ENCODE measurements at regions not wholly inside any gene's neighbourhood (a gene's known extent, or its start where the extent isn't known, plus 50 kb on each side); places are given as distances from the start of the nearest gene placed in this dataset.

GRCh38 chr14:62162998-62163589 is 400.9 kb downstream of the SNAPC1 start:
- no peak for DNase-seq

DNA sequence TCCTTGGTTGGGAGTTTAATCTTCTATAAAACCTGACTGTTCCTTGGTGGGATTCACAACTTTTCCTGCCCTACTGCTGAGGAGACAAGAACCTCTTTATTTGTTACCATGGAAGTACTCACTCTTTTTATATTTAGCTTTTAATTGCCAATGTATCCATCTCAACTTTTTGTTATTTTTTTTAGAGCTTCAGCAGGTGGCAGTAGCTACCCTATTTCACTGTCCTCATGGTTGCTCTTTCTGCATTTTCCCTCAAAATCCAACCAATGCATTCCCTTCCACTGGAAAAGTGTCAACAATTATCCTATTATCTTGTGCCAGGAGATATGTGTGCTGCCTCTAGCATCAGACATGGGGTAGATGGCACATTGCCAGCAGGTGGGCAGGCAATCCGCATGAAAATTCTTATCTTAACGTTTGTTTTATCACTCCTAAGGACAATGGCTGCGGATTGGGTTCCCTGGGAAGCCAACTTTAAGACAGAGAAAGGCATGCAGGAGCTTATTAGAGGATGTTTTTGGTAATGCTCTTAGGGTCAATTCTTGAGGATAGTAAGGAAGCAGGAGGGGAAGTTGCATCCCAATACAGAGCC is 406.4 kb downstream of the SNAPC1 start:
- DNase-seq = no peak

DNA sequence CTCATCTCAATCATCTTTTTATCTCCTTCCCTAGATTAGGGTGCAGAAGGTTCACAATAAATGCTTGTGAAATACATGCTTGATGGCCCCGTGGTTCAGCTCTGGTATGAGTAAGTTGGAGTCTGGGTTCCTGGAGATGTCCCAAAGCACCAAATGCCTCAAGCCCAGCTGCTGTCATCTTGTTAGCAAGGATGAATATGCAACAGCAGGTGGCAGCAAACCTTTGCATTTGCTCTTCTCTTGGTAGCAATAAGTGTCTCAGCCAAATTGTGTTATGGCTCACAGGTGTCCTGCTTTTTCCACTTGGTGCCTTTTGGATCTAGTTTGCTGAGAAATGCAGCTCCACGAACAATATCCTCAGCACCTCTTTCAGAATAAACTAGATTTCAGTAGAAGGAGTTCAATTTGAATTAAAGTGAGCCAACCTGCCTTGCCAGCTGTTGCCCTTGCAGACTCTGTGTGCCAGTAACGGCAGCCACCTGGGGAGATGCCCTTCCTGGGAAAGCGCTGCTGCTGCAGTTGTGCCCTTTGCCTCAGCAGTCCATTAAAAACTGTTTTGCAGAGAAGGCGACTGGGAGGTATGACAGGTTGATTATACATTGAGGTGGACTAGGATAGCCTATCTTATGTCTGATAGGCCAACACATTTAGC is 417.3 kb downstream of the SNAPC1 start:
- DNase-seq = peak in 1 of 2 experiments; percentile 2

- no peak for DNase-seq
Observed at GRCh38 chr14:62181591-62181990, 419.4 kb downstream of the SNAPC1 start.

DNA sequence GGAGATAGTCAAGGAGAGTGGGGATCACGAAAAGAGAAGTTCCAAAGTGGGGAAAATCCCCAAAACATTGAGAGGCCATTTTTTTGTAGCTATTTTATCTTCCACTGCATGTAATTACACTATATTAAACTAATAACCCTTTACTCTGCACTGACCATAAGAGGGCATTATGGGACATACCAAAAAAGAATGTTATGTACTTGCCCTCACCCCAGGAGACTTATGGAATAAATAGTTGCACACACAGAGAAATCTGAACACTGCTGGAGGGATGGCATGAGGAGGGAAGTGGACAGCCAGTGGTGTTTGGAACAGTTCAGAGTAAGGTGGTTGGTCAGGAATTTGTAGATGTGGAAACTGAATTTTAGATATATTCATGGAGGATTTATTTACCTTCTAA is 422.9 kb downstream of the SNAPC1 start:
- no peak for DNase-seq

GRCh38 chr14:62187265-62187664 is 425.0 kb downstream of the SNAPC1 start:
- no peak for DNase-seq

DNA sequence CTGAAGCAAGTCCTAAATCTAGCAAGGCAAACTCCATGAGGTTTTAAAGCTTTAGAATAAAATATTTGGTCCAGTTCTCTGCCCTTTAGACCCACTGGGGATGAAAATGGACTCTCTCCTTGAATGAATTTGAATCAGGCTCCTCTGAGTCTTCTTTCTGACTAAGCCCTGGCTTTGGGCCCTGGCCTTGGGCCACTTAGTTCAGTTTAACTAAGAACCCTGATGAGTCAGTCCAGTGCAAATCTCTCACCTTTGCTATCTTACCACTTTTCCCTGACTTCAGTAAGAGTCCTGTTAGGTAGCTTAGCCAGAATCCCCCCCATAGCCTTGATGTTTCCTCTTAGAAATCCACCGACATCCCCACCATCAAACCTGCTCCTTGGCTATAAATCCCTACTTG is 427.5 kb downstream of the SNAPC1 start:
- no peak for DNase-seq

- no peak for DNase-seq
Observed at GRCh38 chr14:62206456-62206855, 444.2 kb downstream of the SNAPC1 start.

DNA sequence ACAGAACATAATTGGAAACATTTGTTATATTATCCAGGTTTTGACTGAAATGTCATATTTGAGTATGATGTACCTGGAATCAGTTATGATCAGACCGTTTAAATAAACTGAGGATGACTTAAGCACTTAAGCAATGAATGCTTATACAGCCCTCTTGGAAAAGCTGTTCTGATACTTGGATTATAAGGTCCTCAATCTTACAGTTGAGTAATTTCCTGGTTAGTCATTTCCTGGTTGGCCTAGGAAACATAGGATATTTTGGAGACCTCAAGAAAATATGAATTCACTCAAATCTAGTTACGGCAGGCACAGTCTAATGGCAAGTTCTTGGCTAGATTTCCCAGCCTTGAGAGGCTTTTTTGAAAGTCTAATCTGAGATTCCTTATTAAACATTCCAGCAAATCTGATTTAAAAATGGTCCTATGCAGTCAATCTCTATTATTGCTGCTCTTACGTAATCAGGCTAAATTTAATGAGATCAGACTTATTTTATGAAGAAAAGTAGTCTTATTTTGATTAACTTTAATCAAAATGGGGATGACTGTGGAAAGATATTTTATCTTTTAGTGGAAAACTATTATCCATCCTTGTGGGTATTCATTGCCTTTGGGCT is 447.2 kb downstream of the SNAPC1 start:
- DNase-seq = no peak

GRCh38 chr14:62213516-62213915 is 451.3 kb downstream of the SNAPC1 start:
- no peak for DNase-seq

GRCh38 chr14:62216121-62216520 is 453.9 kb downstream of the SNAPC1 start:
- DNase-seq = no peak

DNA sequence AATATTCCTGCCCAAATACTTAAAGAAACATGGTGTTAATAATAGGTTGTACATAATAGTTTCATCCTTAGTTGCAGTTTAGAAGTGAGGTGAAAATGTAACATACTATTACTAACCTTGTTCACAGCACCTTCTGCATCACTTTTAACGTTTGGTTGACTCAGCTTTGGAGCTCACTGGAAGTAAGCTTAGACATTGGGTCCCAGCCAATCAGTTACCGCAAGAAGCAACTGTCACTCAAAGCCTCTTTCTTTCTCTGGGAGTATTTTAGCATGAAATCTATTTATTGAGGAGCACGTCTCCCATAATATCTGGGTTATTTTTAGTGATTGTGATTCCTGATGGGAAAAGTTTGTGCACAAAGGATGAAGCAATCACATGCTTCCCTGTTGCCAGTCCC is 472.6 kb downstream of the SNAPC1 start:
- no peak for DNase-seq

DNA sequence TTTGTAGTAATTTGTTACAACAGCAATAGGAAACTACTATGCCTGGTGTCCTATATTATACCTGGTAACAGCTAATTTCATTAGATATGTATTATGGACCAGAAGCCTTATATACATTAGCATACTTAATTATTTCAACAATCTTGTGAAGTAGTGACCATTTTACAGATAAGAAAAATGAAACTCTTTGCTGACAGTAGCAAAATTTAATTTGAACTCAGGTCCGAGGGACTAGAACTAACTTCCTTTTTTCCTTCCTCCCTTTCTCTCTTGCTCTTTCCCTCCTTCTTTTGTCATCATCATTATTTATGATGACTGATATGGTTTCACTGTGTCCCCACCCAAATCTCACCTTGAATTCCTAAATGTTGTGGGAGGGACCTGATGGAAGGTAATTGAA is 482.0 kb downstream of the SNAPC1 start:
- DNase-seq = no peak

DNA sequence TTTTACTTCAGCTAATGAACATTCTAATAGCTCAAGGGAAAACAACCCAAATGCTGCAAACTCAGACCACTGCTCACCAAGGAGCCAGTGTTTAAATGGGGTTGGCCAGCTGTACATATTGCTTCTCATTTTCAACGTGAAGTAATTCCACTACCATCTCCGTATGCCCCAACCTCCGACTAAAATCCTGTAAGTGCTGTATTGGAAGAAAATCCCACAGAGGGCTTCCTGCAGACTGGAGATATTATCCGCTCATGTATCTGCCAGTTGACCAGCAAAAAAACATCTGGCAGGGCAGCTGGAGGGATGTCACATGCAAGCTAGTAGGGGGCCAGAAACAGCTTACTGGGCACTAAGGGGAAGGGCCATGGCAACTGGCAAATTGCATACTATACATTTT is 485.0 kb downstream of the SNAPC1 start:
- no peak for DNase-seq

DNA sequence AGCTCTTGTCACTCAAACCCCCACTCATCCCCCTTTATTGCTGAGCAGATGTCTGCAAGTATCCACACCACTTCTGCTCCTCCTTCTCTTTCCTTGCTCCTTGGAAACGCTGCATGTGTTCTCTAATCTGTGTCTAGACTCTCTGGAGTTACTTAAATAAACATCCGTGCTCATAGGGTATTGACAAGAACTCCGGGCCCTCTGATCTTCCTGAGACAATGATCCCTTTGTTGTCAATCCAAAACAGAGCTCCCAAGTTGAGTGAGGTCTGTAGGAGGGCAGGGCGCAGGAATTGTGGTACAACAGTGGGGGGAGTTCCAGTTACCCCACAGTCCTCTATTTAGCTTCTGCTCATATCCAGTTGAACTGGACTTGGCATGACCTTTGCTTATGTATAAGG is 489.0 kb downstream of the SNAPC1 start:
- no peak for DNase-seq

DNA sequence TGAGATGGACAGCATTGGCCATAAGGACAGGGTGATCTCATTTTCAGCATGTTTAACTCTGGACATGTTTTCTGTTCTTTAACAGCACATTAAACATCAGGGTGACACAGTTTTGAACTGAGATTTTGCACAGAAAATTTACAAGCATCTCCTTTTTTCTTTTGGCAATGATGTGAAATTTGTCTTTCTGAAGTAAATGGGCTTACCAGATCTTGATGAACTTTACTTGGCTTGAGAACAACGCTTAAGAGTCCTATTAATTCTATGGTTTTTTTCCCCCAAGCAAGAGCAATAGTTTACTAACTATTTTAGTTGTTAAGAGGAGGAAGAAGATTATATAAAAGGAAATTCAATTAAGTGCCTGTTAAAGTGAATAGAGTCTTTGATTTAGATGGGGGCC is 491.0 kb downstream of the SNAPC1 start:
- no peak for DNase-seq

- DNase-seq = no peak
Observed at GRCh38 chr14:62253911-62254310, 491.7 kb downstream of the SNAPC1 start.

DNA sequence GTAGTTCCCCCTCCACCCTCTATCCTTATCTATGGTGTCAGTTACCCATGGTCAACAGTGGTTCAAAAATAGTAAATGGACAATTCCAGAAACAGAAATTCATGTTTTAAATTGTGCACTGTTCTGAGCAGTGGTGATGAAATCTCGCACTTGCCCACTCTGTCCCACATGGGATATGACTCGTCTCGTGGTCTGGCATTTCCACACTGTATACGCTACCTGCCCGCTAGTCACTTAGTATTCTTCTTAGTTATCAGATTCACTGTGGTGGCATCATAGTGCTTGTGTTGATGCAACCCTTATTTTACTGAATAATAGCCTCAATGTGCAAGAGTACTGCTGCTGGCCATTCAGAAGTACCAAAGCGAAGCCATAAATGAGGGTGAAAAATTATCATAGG is 507.0 kb downstream of the SNAPC1 start:
- DNase-seq = no peak

GRCh38 chr14:62270236-62270635 is 508.0 kb downstream of the SNAPC1 start:
- DNase-seq = no peak

DNA sequence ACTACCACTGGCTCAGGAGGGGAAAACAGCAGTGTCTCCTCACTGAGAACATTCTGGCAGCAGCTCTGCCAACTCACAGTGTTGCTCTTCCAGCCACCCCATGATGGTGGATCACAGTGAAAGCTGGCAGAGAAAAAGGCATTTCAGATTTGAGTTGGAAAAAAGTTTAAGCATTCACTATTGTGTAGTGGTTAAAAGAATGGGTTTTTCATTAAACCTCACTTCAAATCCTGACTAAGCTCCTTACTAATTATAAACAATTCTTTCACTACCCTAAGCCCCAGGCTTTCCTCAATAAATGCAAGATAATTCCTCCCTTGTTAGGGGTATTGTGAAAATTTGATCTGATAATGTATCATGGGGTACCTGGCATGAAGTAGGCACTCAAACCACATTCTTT is 518.1 kb downstream of the SNAPC1 start:
- DNase-seq = no peak

DNA sequence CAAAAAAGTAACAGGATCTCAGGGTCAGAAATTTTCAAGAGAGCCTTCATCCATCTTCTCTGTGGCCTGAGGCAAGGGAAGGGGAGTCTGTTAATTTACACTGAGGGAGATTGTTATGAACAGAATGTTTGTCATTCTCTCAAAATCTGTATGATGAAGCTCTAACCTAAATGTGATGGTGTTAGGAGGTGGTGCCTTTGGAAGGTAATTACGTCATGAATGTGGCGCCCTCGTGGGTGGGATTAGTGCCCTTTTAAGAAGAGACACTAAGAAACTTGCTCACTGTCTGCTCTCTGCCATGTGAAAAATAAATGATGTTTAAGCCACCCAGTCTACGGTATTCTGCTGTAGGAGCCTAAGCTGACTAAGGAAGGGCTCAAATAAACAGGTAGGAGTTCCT is 521.6 kb downstream of the SNAPC1 start:
- DNase-seq = no peak

DNA sequence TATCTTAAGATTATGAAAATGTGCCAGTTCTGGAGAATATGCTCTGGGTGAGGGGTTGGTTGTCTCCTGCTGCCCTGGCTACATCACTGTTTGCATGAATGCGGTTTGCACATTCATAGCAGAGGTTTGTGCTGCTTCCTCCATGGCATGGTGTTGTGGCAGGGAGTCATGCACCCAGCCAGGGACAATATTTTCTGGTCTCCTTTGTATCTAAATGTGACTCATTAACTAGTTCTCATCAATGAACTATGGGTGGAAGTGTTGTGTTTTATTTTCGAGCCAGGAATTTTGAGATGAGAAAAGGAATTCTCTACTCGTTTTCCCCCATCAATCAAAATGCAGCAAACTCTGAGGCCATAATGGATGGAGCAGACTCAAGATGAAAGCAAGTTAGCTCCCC is 527.3 kb downstream of the SNAPC1 start:
- no peak for DNase-seq

DNA sequence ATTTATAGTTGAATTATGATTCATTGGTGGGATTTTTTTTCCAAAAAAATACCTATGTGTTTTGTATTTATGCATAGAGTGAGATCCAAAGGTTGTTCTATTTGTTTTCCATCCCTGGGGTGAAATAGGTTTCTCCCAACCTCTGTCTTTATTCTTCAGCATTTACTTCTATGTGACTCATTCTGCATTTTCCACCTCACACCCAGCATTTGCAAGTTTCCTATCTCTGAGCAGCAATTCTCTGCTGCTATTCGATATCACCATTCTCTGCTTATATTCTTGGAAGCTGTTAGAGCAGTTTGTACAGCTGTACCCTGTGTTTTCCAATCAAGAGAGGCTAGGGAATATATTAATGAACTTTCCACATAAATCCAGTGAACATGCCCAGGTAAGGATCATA is 538.9 kb downstream of the SNAPC1 start:
- no peak for DNase-seq

GRCh38 chr14:62301911-62302310 is 539.7 kb downstream of the SNAPC1 start:
- DNase-seq = no peak
